Testis (tissue), 2 donors: ENCODE measurements at regions not wholly inside any gene's neighbourhood (a gene's known extent, or its start where the extent isn't known, plus 50 kb on each side); places are given as distances from the start of the nearest gene placed in this dataset.

Experiments used
- CTCF ChIP-seq, 3 experiments: fragments of 450-650 bp in 2 of 3; fragments of 200-600 bp in 1 of 3; sonication (generic) in 1 of 3; IDR thresholded peaks; one replicate each; pipeline ENCODE4 v1.5.1; 2016 to 2019; ENCODE audit warnings: antibody characterized with exemption in 3 of 3, mild to moderate bottlenecking in 2 of 3, moderate library complexity in 1 of 3
- POLR2A ChIP-seq: fragments of 450-650 bp; IDR thresholded peaks from one replicate; pipeline ENCODE4 v1.6.1; 2017; ENCODE audit warnings: antibody characterized with exemption, mild to moderate bottlenecking, moderate library complexity

DNA sequence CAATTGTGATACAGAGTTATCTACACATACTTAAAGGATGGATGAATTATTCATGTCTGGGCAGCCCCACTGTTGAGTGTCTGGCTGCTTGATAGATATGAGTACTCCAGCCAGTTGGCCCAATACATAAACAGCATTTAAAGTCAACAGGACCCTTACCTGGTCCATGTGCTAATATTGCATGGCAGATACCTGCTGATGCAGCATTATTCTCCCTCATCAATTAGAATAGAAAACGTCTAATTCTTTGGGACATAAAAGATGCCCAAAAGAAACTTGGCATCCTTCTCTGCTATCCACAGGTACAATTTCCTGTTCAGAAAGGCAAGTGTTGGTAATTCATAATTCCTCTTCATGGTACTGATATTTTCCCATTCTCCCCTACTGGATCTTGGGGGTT lies 550.8 kb downstream of the TFAP2B start:
- no peak for TF ChIP-seq CTCF (IDR thresholded peaks at IDR 0.05)
- TF ChIP-seq POLR2A, result no peak
